Gastrocnemius medialis (tissue), 4 donors: ENCODE measurements at regions not wholly inside any gene's neighbourhood (a gene's known extent, or its start where the extent isn't known, plus 50 kb on each side); places are given as distances from the start of the nearest gene placed in this dataset.

Source experiments
- CTCF ChIP-seq, 5 experiments: fragments of 450-650 bp in 3 of 5; fragments of 200-600 bp in 2 of 5; sonication (generic) in 2 of 5; IDR thresholded peaks in 4 of 5; conservative IDR thresholded peaks in 1 of 5; 1 replicate in 4 of 5; 2 replicates in 1 of 5; pipeline ENCODE4 v1.5.1; 2016 to 2019; ENCODE audit warnings: antibody characterized with exemption in 5 of 5, mild to moderate bottlenecking in 3 of 5, moderate library complexity in 3 of 5
- POLR2A ChIP-seq, 2 donors: fragments of 450-650 bp; IDR thresholded peaks; one replicate each; pipeline ENCODE4 v1.6.1; 2017; ENCODE audit warnings: antibody characterized with exemption in 2 of 2, mild to moderate bottlenecking in 2 of 2, moderate library complexity in 2 of 2

- TF ChIP-seq CTCF (IDR thresholded peaks at IDR 0.05 in 4 of 5, conservative IDR thresholded peaks at IDR 0.05 in 1 of 5) = no peak
- TF ChIP-seq POLR2A (IDR thresholded peaks at IDR 0.05) = no peak
These were observed 60.9 kb upstream of the OSR1 start for GRCh38 chr2:19419211-19419880.
